NCI-H2171 treated with DMSO at 0.1 percent for 48 hours (cell line): ENCODE measurements at regions not wholly inside any gene's neighbourhood (a gene's known extent, or its start where the extent isn't known, plus 50 kb on each side); places are given as distances from the start of the nearest gene placed in this dataset.
"Not testable (repeated sequence)": the region's sequence is repeated elsewhere in the genome, so short reads cannot be mapped to it uniquely, and the experiment has no call there.

ENCODE experiments used
- DNase-seq: peaks from one replicate; lab custom pipeline; 2025; lab: John Stamatoyannopoulos, UW

DNA sequence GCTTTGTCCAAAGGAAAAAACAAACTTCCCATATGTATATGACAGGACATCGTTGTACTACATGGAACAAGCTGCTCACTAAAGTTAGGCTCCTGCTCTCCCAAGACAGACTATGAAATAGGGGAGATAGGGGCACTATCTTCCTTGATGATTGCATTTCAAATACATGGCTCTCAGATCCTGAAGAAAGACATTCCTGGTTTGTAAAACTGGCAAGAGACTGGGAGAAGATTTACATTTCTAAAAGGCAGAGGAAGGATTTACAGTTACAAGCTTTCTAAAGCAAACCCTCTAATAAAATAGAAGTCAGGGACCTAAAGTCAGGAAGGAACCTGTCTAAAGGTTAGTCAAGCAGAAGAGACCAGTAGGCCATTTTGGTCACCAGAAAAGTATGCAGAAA is 103.7 kb downstream of the SLC17A6 start:
- no peak for DNase-seq

DNA sequence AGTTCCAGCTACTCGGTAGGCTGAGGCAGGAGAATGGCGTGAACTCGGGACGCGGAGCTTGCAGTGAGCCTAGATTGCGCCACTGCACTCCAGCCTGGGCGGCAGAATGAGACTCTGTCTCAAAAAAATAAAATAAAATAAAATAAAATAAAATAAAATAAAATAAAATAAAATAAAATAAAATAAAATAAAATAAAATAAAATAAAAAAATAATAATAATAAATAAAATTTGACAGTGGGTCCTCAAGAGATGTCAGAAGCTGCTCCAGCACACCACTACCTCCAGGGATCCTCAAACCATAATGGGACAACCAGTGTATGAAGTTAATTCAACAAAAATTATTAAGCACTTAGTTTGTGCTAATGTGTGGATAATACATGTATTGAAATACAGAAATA is 97.4 kb downstream of the SLC17A6 start:
- DNase-seq = not testable (repeated sequence)

DNA sequence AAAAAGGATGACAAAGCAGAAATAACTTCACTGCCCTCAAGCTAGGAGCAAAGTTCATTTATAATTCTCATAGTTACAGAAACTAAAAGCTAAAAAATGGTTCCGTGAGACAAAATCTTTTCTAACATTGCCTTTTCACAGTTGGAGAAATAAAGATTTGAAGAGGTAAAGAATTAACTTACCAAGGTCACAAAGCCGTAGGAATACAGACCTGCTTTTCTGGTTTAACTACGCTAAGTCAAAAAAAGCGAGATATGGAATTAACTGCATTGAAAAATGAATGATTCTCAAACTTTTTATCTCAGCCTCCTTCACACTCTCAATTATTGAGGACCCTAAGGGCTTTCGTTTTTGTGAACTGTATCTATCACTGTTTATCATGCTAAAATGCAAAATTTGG is 95.3 kb downstream of the SLC17A6 start:
- DNase-seq = no peak

DNA sequence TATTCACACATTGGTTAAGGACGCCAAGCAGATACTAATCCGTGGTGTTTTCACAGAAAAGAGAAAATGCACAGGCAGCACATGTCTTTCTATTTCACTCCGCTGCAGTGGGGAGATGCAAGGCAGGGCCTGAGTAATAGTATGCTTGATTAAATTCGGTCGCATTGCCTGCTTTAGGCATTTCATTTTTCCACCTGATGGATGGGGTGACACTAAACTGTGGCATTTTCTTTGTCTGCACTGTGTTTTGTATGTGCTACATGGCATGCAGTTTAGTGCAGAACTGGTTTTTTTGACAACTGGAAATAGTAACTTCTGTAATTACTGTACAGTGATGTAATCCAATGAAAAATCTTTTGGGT is 94.9 kb downstream of the SLC17A6 start:
- DNase-seq = no peak

DNA sequence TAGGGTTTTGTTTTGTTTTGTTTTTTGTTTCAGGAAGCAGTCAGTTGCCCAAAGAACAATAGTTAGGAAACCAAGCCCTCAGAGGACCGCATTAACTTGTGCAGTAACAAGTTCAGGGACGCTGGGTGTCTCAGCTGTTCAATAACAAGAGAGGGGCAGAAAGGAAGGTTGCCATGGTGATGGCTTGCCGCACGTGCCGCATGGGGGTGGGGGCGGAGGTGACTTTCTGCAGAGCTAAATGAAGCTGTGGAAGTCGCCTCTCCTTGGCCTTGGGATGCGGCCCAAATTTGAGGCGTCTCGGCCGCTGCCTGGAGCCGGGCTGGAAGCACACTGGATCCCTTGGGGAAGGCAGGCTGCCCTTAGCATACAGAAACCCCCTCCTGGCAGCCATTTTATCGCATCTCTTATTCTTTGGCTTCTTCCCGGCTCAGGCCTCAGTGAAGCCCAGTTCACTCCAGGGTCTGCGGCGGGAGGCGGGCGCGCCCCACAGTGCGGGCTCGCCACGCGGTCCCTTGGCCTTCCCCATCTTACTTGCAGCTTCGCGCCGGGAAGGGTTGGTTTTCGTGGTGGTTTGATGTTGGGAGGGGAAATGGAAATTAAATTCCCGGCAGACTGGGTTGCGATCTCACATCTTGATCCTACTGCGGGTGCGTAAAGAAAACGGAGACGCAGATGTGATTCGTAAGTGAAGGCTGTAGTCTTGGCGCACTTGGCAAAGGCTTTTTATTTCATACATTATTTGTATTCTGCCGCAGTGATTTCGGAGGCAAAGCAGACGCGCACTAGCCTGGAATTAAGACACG is 94.3 kb downstream of the SLC17A6 start:
- no peak for DNase-seq

DNA sequence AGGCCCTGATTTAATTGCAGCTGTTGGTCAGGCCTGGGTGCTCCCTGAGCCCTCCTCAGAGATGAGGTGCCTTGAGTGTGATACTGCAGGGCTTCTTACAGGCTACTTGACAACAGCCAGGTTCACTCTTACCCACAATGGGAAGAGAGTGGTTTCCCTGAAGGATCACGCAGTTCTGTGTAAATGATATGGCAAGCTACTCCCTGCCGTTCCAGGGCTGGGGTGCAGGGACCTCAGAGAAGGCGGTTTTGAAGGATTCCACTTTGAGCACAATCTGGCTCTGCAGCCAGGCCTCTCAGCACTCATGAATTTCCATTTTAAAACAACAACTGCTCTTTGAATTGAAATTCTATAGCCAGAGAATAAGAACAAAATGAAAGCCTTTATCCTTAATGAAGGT is 92.9 kb downstream of the SLC17A6 start:
- peak; percentile 19 for DNase-seq

DNA sequence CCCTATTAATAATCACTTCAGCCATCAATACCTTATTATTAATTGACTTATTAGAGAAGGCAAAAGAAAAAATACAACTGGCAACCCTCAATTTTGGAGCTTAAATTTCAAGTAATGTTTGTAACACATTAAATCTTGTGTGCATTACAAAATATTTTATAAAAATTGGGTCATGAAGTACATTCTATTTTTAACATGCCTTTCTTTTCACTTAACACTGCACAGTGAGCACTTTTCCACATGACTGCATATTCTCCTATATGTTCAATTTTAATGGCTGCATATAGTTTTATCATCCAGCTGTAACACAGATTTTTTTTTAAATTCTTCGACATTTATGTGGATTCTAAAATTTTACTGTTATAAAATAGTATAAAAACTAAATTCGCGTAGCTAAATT is 92.5 kb downstream of the SLC17A6 start:
- no peak for DNase-seq

DNA sequence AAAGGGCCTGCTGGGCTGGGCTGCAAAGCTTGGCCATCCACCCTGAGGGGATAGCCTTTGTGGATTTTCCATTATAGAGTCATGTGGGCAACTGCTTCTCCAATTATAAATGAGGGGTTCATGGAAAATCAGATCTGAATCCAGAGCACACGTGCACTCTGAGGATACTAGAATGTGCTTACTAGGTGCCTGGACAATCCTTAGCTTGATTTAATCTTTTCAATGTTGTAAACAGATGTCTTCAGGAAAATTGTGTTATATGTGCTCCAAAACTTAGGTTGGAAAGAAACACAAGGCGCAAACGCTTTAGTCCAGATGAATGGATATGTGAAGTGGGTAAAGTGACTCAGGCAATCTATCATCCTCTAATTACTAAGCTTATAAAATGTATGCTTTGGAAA is 92.0 kb downstream of the SLC17A6 start:
- DNase-seq = no peak
